K562 (cell line): ENCODE measurements at regions not wholly inside any gene's neighbourhood (a gene's known extent, or its start where the extent isn't known, plus 50 kb on each side); places are given as distances from the start of the nearest gene placed in this dataset.

Source experiments
- ATAC-seq: fragments of 200-7000 bp; cut with Tn5 transposase; 3 replicates; pipeline ENCODE4 v1.9.1; 2020; ENCODE audit warnings: moderate library complexity
- BruUV-seq: library from RNA; stranded (reverse); fragments of 400-500 nt; replicated peaks from 2 replicates; lab custom pipeline; 2021; lab: Mats Ljungman, UMichigan
- CTCF ChIA-PET: fragments of 300-600 bp; formaldehyde crosslinking; extraction: SDS; loops from one replicate; lab custom pipeline; 2021; ENCODE audit warnings: low intra/inter-chr PET ratio; lab: Yijun Ruan, JAX
- POLR2A ChIA-PET: fragments of 300-600, 350-650 bp; sonication (Branson Sonifier 250); formaldehyde crosslinking; extraction: SDS; loops from one replicate; lab custom pipeline; 2021; ENCODE audit warnings: antibody characterized with exemption, inconsistent platforms; lab: Yijun Ruan, JAX
- DNase-seq, 4 experiments: peaks; one replicate each; pipeline versions ENCODE4 v3.0.0 to v3.0.0-alpha.2; 2011 to 2018; ENCODE audit warnings: low spot score in 3 of 4, mixed read lengths in 3 of 4; ENCODE audit errors: extremely low read depth in 1 of 4
- FAIRE-seq: peaks from 2 replicates; lab custom pipeline; 2011; peaks lifted over from hg19 to GRCh38; lab: Jason Lieb, UNC
- H2AFZ ChIP-seq: 2 replicates; pipeline ENCODE4 v1.6.0; 2011; ENCODE audit warnings: low read depth, low read length, control low read depth, inconsistent platforms
- H3K27ac ChIP-seq: fragments of 200-600 bp; 3 replicates; pipeline ENCODE4 v1.8.0; 2011; ENCODE audit warnings: low read depth, mild to moderate bottlenecking, control low read depth, inconsistent platforms, low read length, moderate library complexity, mixed read lengths; ENCODE audit errors: extremely low read depth
- H3K27me3 ChIP-seq, 2 experiments: fragments of 300-600 bp in 1 of 2; 2 replicates in 1 of 2; 3 replicates in 1 of 2; pipeline versions ENCODE4 v1.6.0 to v1.8.0; 2011; ENCODE audit warnings: inconsistent platforms in 2 of 2, low read length in 2 of 2, mild to moderate bottlenecking in 1 of 2, mixed read lengths in 1 of 2, moderate library complexity in 1 of 2; ENCODE audit not compliant: control insufficient read depth in 2 of 2, insufficient read depth in 2 of 2
- H3K36me3 ChIP-seq: fragments of 300-600 bp; 3 replicates; pipeline ENCODE4 v1.8.0; 2011; ENCODE audit warnings: mild to moderate bottlenecking, low read length, inconsistent platforms; ENCODE audit not compliant: control insufficient read depth, insufficient read depth
- H3K4me1 ChIP-seq, 2 experiments: fragments of 200-600 bp in 1 of 2; replicated peaks in 1 of 2; 2 replicates in 1 of 2; 3 replicates in 1 of 2; pipeline versions ENCODE4 v1.5.1 to v1.8.0; 2011; ENCODE audit warnings: inconsistent platforms in 2 of 2, low read length in 2 of 2, mild to moderate bottlenecking in 1 of 2, mixed read lengths in 1 of 2, moderate library complexity in 1 of 2; ENCODE audit not compliant: control insufficient read depth in 2 of 2, insufficient read depth in 2 of 2
- H3K4me2 ChIP-seq: 2 replicates; pipeline ENCODE4 v1.6.1; 2011; ENCODE audit warnings: low read length, control low read depth, inconsistent platforms, mixed read lengths; ENCODE audit not compliant: insufficient read depth
- H3K4me3 ChIP-seq: fragments of 200-600 bp; sonication (generic), shearing (Covaris generic); 2 replicates; pipeline ENCODE4 v1.5.1; 2016; ENCODE audit warnings: control low read depth, inconsistent platforms
- H3K79me2 ChIP-seq: fragments of 200-600 bp; 3 replicates; pipeline ENCODE4 v1.8.0; 2011; ENCODE audit warnings: low read length, inconsistent platforms; ENCODE audit not compliant: control insufficient read depth, insufficient read depth
- H3K9ac ChIP-seq, 2 experiments: 2 replicates each; pipeline versions ENCODE4 v1.6.0 to v1.6.1; 2011; ENCODE audit warnings: low read depth in 2 of 2, low read length in 2 of 2, control low read depth in 1 of 2, inconsistent platforms in 1 of 2, mild to moderate bottlenecking in 1 of 2, mixed read lengths in 1 of 2; ENCODE audit not compliant: insufficient read depth in 1 of 2
- H3K9me1 ChIP-seq: one replicate; pipeline ENCODE4 v1.6.0; 2011; ENCODE audit warnings: inconsistent platforms, mild to moderate bottlenecking, low read length, moderate library complexity; ENCODE audit not compliant: control insufficient read depth, insufficient read depth
- H3K9me3 ChIP-seq: replicated peaks from 2 replicates; pipeline ENCODE4 v1.5.1; 2011; ENCODE audit warnings: low read depth, low read length, inconsistent platforms; ENCODE audit not compliant: control insufficient read depth, insufficient read depth
- H4K20me1 ChIP-seq: replicated peaks from 2 replicates; pipeline ENCODE4 v1.6.1; 2011; ENCODE audit warnings: low read length, inconsistent platforms, mixed read lengths; ENCODE audit not compliant: control insufficient read depth, insufficient read depth
- CEBPZ ChIP-seq: fragments of 150-350 bp; IDR thresholded peaks from 2 replicates; pipeline ENCODE4 v1.6.1; 2014; ENCODE audit warnings: low read depth, mild to moderate bottlenecking, low read length, borderline replicate concordance
- E2F8 ChIP-seq: fragments of 450-650 bp; IDR thresholded peaks from 2 replicates; pipeline ENCODE4 v1.7.1; 2018; ENCODE audit warnings: mild to moderate bottlenecking, low read depth; ENCODE audit not compliant: partially characterized antibody
- ID3 ChIP-seq, 2 experiments: fragments of 250-450 bp in 1 of 2; fragments of 450-650 bp in 1 of 2; sonication (Bioruptor Pico) in 1 of 2; IDR thresholded peaks; 2 replicates each; pipeline versions ENCODE4 v1.6.1 to v1.8.0; 2016 to 2021; ENCODE audit warnings: mild to moderate bottlenecking in 2 of 2, moderate library complexity in 2 of 2, missing compliant biosample characterization in 1 of 2, missing genetic modification characterization in 1 of 2
- MED1 ChIP-seq: sonication (generic); formaldehyde crosslinking; IDR thresholded peaks from 2 replicates; pipeline ENCODE4 v1.8.1; 2023; ENCODE audit warnings: missing genetic modification reagents, borderline replicate concordance
- MEF2A ChIP-seq: IDR thresholded peaks from 2 replicates; pipeline ENCODE4 v1.6.1; 2011; ENCODE audit warnings: low read depth, mild to moderate bottlenecking, low read length, moderate library complexity; ENCODE audit not compliant: control insufficient read depth
- NR0B1 ChIP-seq: fragments of 450-650 bp; IDR thresholded peaks from one replicate; pipeline ENCODE4 v1.6.1; 2018; ENCODE audit warnings: mild to moderate bottlenecking, moderate library complexity; ENCODE audit not compliant: partially characterized antibody
- RBM15 ChIP-seq: fragments of 200-400 bp; formaldehyde crosslinking; IDR thresholded peaks from 2 replicates; pipeline ENCODE4 v1.6.1; 2018; ENCODE audit warnings: mild to moderate bottlenecking, low read length, moderate library complexity; ENCODE audit not compliant: insufficient read depth
- SIN3A ChIP-seq, 2 experiments: fragments of 150-350 bp in 1 of 2; IDR thresholded peaks; 2 replicates each; pipeline ENCODE4 v1.6.1; 2011 to 2016; ENCODE audit warnings: borderline replicate concordance in 2 of 2, low read depth in 2 of 2, low read length in 2 of 2, mild to moderate bottlenecking in 2 of 2, moderate library complexity in 2 of 2; ENCODE audit not compliant: control insufficient read depth in 1 of 2
- ZBED1 ChIP-seq: IDR thresholded peaks from 2 replicates; pipeline ENCODE4 v1.6.1; 2014
- ZBTB5 ChIP-seq: fragments of 450-650 bp; IDR thresholded peaks from 2 replicates; pipeline ENCODE4 v1.6.1; 2017; ENCODE audit warnings: antibody characterized with exemption
- WGBS: fragments of 100-300 bp; shearing (Covaris generic); methylation state at CpG from one replicate; pipeline ENCODE4 v1.1.6; 2016; ENCODE audit warnings: low coverage, mixed read lengths; ENCODE audit not compliant: insufficient coverage; ENCODE audit errors: missing lambda C conversion rate; 5-methylcytosine and 5-hydroxymethylcytosine counted together
- in situ Hi-C: fragments of 300-500 bp; cut with MboI; formaldehyde crosslinking; loops from 4 replicates; pipeline ENCODE4 v1.15.0; 2018; ENCODE audit warnings: inconsistent platforms, mixed read lengths
- intact Hi-C: fragments of 100-400 bp; cut with micrococcal nuclease; formaldehyde crosslinking; loops from 2 replicates; pipeline ENCODE4 v1.14.2; 2022

GRCh38 chr10:9294132-9294663 lies 1239.7 kb downstream of the GATA3 start:
- WGBS, result 1% methylated on average over 4 of the region's 4 CpGs
- no peak overlapping the region for H3K4me2 ChIP-seq
- no peaks in the 10 kb centered on the region for H4K20me1 ChIP-seq
- H3K4me3 ChIP-seq, result no peak overlapping the region
- in situ Hi-C loops, result no loop called here
- no peak overlapping the region for H2AFZ ChIP-seq
- BruUV-seq, result no TSS peak
- DNase-seq (no peak), FAIRE-seq (no peak), ATAC-seq (no peak)
- POLR2A ChIA-PET, result no interaction called here
- no peaks in the 10 kb centered on the region for H3K4me1 ChIP-seq
- H3K9me1 ChIP-seq, result no peaks in the 10 kb centered on the region
- no peaks in the 10 kb centered on the region for H3K27me3 ChIP-seq
- H3K36me3 ChIP-seq, result no peaks in the 10 kb centered on the region
- no peak overlapping the region for H3K9ac ChIP-seq
- CTCF ChIA-PET, result no interaction called here
- no peak overlapping the region for H3K27ac ChIP-seq
- no peaks in the 10 kb centered on the region for H3K79me2 ChIP-seq
- no peaks in the 10 kb centered on the region for H3K9me3 ChIP-seq
- intact Hi-C loops, result no loop called here
- no peak for TF ChIP-seq E2F8
- TF ChIP-seq ZBED1, result no peak
- TF ChIP-seq NR0B1, result no peak
- no peak for TF ChIP-seq SIN3A (IDR thresholded peaks at IDR 0.05; ENCODE audit: borderline replicate concordance in 2 of 2, control insufficient read depth in 1 of 2, low read depth in 2 of 2, low read length in 2 of 2)
- no peak for TF ChIP-seq RBM15
- TF ChIP-seq ID3 (CRISPR knock-in tag; IDR thresholded peaks at IDR 0.05), result no peak
- no peak for TF ChIP-seq ID3 (tag; IDR thresholded peaks at IDR 0.05)
- TF ChIP-seq MEF2A, result no peak
- no peak for TF ChIP-seq MED1 (CRISPR knock-in tag)
- TF ChIP-seq CEBPZ, result no peak
- no peak for TF ChIP-seq ZBTB5
